CD4-positive, alpha-beta T cell treated with Interleukin-4 for 1 hour (primary cell): ENCODE measurements at regions not wholly inside any gene's neighbourhood (a gene's known extent, or its start where the extent isn't known, plus 50 kb on each side); places are given as distances from the start of the nearest gene placed in this dataset.
"Not testable (repeated sequence)": the region's sequence is repeated elsewhere in the genome, so short reads cannot be mapped to it uniquely, and the experiment has no call there.

Source experiments
- DNase-seq, 2 donors: peaks; one replicate each; pipeline ENCODE4 v3.0.0-alpha.2; 2020 to 2022

DNA sequence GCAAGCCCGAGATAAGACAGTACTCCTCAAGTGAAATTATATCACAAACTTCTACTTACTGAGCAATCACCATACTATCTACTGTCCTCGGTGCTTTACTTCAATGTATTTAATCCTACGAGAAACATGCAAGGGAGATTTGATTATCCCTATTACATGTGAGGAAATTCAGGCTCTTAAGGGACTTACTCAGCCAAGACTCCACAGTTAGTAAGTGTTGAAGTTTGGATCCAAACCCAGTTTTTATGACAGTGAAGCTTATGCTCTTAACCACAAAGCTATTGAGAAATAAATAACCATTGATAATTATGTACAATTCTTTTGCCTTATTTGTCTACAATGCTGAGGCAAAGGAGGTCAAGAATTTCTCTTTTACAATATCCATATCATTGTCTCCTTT lies 672.9 kb upstream of the ACVR2A start:
- no peak for DNase-seq

- no peak for DNase-seq
Observed at GRCh38 chr2:147170932-147171331, 673.9 kb upstream of the ACVR2A start.

DNA sequence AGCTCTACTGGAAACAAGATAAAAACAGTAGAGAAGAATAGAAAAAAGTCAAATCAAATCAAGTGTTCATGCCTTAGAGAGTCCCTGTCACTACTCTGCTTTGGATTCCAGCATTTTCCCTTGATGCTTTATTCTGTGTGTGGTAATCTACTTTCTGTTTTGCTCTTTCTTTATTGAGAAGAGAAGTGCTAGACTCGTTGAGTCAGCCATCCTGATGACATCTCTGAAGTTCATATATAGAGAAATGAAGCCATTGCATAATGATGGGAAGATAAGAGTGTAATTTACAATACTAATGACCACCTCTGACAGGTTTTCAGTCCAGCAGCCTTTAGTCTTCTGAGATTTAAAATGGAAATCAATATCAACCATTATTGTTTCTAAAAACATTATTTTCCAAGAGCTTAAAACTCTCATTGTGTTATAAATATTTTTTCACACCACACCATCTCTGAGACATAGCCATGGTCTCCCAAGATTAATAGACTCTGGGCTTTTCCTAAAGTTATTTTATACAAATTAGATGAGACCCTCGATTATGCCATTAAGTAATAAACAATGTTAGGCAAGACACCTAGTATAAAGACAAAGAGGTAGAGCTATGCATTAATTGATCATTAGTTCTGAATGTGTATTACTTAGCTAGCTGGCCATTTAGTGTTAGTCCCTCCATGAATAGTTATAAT lies 679.0 kb upstream of the ACVR2A start:
- DNase-seq: no peak

- no peak for DNase-seq
Observed at GRCh38 chr2:147164563-147164962, 680.3 kb upstream of the ACVR2A start.

DNA sequence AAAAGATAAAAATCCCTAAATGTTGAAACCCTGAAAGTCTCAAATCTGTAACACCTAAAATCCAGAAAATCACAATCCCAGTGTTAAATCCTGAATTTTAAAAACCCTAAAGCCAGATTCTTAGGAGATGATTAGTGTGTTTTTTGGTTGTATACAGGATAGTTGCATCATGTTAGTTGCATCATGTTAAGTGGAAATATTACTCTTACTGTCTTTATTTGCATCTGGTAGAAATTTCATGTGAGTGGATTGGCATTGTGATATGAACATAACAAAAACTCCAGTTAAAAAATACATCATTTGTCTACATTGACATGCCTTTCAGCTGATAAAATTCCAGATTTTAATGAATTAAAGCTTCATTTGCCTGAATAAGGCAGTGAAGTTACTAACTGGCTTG lies 683.1 kb upstream of the ACVR2A start:
- DNase-seq: no peak

GRCh38 chr2:147156970-147157369 lies 687.9 kb upstream of the ACVR2A start:
- no peak for DNase-seq

- DNase-seq: no peak
Observed at GRCh38 chr2:147150241-147150635, 694.6 kb upstream of the ACVR2A start.

DNA sequence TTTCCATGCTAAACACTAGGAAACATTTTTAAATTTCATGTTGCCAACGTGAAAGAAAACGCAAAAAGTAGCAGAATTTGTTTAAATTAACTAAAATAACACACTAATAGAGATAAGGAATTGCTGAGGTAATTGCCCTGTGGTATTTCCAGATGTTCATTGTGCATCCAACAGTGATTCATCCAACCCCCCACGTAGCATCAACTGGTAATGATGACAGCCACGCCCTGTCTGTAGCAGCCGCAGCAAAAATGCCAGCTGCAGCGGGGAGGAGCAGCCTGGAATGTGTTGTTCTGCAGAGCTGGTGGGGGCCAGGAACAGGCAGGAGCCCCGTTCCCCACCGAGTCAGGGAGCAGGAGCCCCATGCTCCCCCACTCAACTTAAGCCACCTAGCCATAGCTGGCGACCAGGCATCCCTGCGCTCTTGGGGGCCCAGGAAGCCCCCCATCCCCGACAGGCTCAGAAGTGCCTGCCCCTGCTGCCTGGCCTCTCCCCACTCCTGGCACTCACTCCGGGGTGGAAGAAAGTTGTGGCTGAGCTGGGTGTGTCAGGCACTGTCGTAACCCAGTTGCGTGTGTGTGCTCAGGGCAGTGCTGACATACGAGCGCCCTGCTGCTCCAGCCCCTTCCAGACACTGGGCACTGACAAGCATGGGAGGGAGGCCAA lies 695.1 kb upstream of the ACVR2A start:
- no peak for DNase-seq

- DNase-seq: no peak
Observed at GRCh38 chr2:147147802-147148201, 697.0 kb upstream of the ACVR2A start.

- DNase-seq: no peak
Observed at GRCh38 chr2:147141930-147142329, 702.9 kb upstream of the ACVR2A start.

DNA sequence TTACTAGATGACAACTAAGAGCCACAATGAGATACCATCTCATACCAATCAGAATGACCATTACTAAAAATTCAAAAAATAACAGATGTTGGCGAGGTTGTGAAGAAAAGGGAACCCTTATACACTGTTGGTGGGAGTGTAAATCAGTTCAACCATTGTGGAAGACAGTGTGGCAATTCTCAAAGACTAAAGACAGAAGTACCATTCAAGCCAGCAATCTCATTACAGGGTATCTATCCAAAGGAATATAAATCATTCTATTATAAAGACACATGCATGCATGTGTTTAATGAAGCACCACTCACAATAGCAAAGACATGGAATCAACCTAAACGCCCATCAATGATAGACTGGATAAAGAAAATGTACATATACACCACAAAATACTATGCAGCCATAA lies 705.1 kb upstream of the ACVR2A start:
- DNase-seq: not testable (repeated sequence)

DNA sequence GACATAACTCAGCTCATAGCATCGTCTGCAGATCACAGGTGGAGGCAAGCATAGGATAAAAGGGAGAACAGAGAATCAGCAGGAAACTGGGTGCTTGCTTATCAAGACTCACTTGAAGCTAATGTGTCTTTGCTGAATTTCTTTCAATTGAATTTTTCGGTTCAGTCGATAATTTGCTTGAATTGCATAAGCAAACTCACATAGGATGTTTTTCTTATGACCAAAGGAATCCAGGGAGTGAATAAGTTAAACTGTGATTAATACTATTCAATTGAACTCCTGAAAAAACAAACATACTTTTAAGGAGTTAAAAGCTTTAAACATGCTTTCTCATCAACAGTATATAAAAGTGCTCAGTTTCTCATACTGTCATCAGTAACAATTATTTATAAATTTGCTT lies 707.1 kb upstream of the ACVR2A start:
- DNase-seq: no peak

DNA sequence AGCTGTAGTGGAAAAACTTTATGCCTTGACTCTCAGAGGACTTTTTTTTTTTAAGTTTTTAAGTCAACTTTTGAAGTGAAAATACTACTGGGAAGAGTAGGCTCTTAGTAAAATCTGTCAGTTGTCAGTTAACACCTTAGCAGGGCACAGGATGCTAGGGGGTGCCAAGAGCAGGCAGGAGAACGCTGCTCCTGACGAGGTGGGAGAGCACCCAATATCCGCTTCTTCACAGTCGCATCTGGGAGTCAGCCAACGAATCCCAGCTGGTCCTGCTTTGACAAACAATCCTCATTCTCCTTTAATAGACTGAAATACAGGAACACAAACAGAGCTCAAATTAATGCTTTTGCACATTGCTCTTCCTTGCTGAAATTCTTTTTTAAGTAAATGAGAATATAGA lies 709.5 kb upstream of the ACVR2A start:
- no peak for DNase-seq

GRCh38 chr2:147133286-147133908 lies 711.4 kb upstream of the ACVR2A start:
- no peak for DNase-seq

DNA sequence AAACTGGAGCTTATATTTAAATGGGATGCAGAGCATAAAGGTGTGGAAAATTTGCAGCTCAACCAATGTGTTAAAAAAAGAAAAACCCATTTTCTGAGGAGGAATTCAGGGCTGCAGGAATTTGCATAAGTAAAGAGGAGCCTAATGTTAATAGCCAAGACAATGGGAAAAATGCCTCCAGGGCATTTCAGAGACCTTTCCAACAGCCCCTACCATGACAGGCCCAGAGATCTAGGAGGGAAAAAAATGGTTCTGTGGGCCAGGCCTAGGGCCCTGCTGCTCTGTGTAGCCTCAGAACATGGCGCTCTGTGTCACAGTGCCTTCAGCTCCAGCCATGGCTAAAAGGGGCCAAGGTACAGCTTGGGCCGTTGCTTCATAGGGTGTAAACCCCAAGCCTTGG lies 719.7 kb upstream of the ACVR2A start:
- DNase-seq: no peak

DNA sequence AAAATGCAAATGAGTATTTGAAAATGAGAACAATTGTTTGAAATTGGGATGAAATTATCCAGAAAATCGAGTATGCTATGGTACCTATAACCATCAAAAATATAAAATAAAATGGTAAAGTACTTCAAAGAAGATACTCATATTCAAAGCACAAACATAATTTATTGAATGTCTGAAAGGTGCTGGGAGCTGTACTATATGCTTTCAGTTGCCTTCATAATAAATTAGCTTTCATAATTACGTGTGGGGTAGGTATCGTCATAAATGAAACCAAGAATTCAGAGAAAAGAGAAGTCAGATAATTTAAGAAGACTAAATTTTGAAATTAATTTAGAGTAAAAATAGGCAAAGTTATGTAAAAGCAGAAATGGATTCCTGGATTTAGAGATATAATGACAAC lies 721.9 kb upstream of the ACVR2A start:
- no peak for DNase-seq

GRCh38 chr2:147110962-147111361 lies 733.9 kb upstream of the ACVR2A start:
- no peak for DNase-seq

DNA sequence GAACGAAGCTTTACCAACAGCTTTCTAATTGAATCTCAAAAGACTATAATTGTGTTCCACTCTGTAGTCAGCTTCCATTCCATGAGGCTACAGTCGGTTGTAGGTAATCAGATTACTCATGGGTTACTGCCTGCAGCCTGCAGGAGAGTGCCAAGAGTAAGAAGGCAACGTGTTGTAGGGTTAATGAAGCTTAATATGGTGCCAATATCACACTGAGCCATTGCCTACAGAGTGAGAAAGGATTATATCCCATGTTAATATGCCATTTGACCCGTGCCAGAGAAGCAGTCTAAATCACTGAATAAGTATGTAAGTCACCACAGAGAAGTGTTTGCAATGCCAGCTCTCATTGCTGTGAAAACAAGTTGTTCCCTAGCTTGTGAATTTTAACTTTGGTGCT lies 734.5 kb upstream of the ACVR2A start:
- no peak for DNase-seq

DNA sequence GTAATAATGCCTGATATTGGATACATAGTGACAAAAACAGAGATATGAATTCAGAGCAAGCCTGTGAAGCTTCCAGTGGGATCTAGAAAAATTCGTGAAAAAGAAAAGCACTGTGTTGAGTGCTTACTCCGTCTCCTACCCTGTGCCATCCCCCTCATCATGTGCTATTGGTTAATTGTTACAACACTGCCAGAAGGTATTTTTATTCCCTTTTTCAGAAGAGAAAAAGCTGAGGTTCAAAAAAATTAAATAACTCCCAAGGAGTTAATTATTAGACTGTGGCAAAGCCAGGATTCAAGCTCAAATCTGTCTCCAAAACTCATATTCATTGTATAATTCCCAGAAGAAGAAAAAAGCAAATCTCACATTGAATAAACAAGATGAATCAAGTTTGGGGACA lies 735.5 kb upstream of the ACVR2A start:
- no peak for DNase-seq

GRCh38 chr2:147108548-147108947 lies 736.3 kb upstream of the ACVR2A start:
- no peak for DNase-seq

DNA sequence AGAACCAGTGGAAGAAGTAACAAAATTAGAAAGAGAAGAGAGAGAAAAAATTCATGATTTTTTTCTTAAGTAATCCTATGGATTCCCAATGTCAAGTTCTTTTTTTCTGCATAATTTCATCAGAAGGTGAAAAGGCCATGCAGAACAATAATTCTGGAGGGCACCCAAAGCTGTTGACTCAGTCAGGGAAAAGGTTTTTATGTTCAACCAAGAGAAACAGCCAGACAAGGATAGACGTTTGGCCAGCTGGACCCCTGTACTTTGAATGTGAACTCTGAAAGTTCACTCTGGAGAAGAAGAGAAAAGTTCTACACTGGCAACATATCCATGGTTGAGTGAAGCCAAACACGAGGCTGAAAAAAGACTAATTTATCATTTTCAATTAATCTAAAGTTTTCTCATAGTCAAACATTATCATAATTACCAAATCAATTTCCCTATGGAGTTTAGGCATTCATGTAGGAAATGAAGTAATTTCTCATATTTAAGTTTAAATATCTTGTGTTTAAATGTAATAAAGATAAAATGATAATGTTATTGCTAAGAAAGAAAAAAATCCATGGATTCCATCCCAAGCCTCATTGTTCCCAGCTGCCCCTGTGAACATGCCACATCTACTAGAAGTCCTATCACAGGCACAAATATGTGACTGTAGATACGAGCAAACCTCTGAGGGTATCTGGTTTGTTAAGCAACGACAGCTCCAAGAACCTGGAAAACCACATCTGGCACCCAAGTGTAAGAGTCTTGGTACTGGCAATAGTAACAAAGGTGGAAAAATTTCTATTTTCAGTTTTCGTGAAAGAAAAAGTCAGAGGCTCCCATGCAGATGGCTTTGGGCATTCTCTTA lies 742.7 kb upstream of the ACVR2A start:
- DNase-seq: no peak

DNA sequence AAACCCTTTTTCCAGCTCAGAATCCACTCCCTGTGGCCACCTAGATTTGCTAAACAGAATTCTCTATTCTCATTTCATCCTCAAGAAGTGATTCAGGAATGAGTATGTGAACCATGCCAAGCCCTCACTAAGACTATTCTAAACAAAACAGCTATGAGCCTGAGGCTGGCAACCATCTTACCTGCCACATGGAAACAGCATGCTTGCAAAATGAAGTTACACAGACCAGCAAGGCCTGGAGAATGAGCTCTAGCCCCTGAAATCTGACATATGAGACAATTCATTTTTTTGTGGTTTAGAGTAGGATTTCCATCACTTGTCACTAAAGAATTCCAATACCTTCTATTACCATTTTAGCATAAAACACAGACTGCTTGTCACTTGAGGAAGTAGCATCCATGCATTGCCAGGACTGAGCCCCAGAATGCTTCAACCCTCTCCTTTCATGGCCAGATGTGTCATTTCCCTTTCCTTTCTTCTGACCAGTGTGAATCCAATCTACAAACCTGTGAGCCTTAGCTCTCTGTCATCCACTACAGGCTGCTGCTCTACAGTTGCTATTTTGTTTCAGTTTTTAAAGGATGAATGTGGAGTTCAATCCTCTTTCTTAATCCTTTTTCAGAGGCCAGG lies 744.3 kb upstream of the ACVR2A start:
- no peak for DNase-seq

DNA sequence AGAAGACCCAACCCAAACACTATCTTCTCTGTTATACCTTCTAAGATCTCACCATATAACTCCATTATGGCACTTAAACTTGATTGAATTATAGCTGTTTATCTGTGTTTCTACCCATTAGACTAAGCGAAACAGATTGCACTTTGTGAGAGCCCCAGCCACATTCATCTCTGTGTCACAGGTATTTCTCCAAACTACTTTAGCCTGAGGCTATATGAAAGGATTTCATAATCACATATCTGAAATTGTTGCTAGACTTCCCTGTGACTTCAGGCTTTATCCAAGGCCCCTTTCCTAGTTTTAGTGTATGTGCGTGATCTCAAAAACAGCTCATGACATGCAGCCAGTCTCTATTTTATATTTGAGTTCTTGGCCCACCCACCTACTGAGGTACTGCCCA lies 745.0 kb upstream of the ACVR2A start:
- no peak for DNase-seq
